SK-N-SH (cell line): ENCODE measurements at regions not wholly inside any gene's neighbourhood (a gene's known extent, or its start where the extent isn't known, plus 50 kb on each side); places are given as distances from the start of the nearest gene placed in this dataset.

Experiments used
- CTCF ChIA-PET: fragments of 300-600, 350-600 bp; formaldehyde crosslinking; extraction: SDS; loops from one replicate; lab custom pipeline; 2021; lab: Yijun Ruan, JAX
- POLR2A ChIA-PET: fragments of 350-600 bp; sonication (Branson Sonifier 250); formaldehyde crosslinking; extraction: SDS; loops from one replicate; lab custom pipeline; 2020; ENCODE audit warnings: antibody characterized with exemption, inconsistent platforms; lab: Yijun Ruan, JAX
- DNase-seq: peaks from one replicate; pipeline ENCODE4 v3.0.0; 2012
- H2AFZ ChIP-seq: fragments of 200-600 bp; sonication (generic); 2 replicates; pipeline ENCODE4 v1.8.1; 2016; ENCODE audit warnings: antibody characterized with exemption, mild to moderate bottlenecking, low read depth
- H3F3A ChIP-seq: fragments of 200-600 bp; sonication (generic); replicated peaks from 2 replicates; pipeline ENCODE3; 2016; ENCODE audit warnings: antibody characterized with exemption, mild to moderate bottlenecking; ENCODE audit not compliant: insufficient read depth
- H3K27ac ChIP-seq, 2 experiments: fragments of 200-500 bp in 1 of 2; fragments of 200-600 bp in 1 of 2; sonication (Bioruptor generic) in 1 of 2; sonication (generic), shearing (Covaris generic) in 1 of 2; 2 replicates each; pipeline versions ENCODE4 v1.5.1 to v1.6.1; 2014 to 2016; ENCODE audit warnings: low read depth in 2 of 2, inconsistent platforms in 1 of 2, low read length in 1 of 2, mild to moderate bottlenecking in 1 of 2, mixed read lengths in 1 of 2
- H3K27me3 ChIP-seq: fragments of 200-600 bp; sonication (generic), shearing (Covaris generic); 2 replicates; pipeline ENCODE4 v1.6.1; 2016; ENCODE audit warnings: mixed run types; ENCODE audit not compliant: insufficient read depth
- H3K36me3 ChIP-seq, 2 experiments: fragments of 200-500 bp in 1 of 2; fragments of 200-600 bp in 1 of 2; sonication (Bioruptor generic) in 1 of 2; sonication (generic) in 1 of 2; replicated peaks in 1 of 2; 2 replicates each; pipeline versions ENCODE3 to v1.5.1; 2014 to 2016; ENCODE audit warnings: low read length in 1 of 2, mild to moderate bottlenecking in 1 of 2; ENCODE audit not compliant: insufficient read depth in 2 of 2, control insufficient read depth in 1 of 2
- H3K4me1 ChIP-seq, 2 experiments: fragments of 200-500 bp in 1 of 2; fragments of 200-600 bp in 1 of 2; sonication (Bioruptor generic) in 1 of 2; sonication (generic), shearing (Covaris generic) in 1 of 2; 2 replicates each; pipeline versions ENCODE4 v1.5.1 to v1.6.1; 2014 to 2016; ENCODE audit warnings: low read depth in 1 of 2, low read length in 1 of 2, mixed run types in 1 of 2; ENCODE audit not compliant: insufficient read depth in 2 of 2, control insufficient read depth in 1 of 2
- H3K4me2 ChIP-seq: fragments of 200-600 bp; sonication (generic), shearing (Covaris generic); 2 replicates; pipeline ENCODE4 v1.6.1; 2017; ENCODE audit warnings: mixed run types
- H3K4me3 ChIP-seq, 2 experiments: fragments of 200-500 bp in 1 of 2; fragments of 200-600 bp in 1 of 2; sonication (Bioruptor generic) in 1 of 2; sonication (generic), shearing (Covaris generic) in 1 of 2; 2 replicates each; pipeline versions ENCODE4 v1.5.1 to v1.8.1; 2014 to 2016; ENCODE audit warnings: low read depth in 2 of 2, inconsistent platforms in 1 of 2, low read length in 1 of 2, mild to moderate bottlenecking in 1 of 2, mixed read lengths in 1 of 2, moderate library complexity in 1 of 2
- H3K79me2 ChIP-seq: fragments of 200-600 bp; sonication (generic); 2 replicates; pipeline ENCODE4 v1.8.1; 2017; ENCODE audit warnings: mild to moderate bottlenecking; ENCODE audit not compliant: insufficient read depth
- H3K9ac ChIP-seq: fragments of 200-600 bp; sonication (generic); 2 replicates; pipeline ENCODE4 v1.6.1; 2017; ENCODE audit warnings: mixed run types
- H3K9me2 ChIP-seq: fragments of 200-600 bp; sonication (generic); 2 replicates; pipeline ENCODE4 v1.6.1; 2017; ENCODE audit warnings: mixed run types
- H3K9me3 ChIP-seq: fragments of 200-600 bp; sonication (generic); 2 replicates; pipeline ENCODE4 v1.6.1; 2017; ENCODE audit warnings: mixed run types, mild to moderate bottlenecking, moderate library complexity
- H4K20me1 ChIP-seq: fragments of 200-600 bp; sonication (generic); 2 replicates; pipeline ENCODE4 v1.6.1; 2017; ENCODE audit warnings: mild to moderate bottlenecking, mixed run types; ENCODE audit not compliant: insufficient read depth
- CHD2 ChIP-seq: fragments of 150-350 bp; IDR thresholded peaks from 2 replicates; pipeline ENCODE4 v1.6.1; 2018; ENCODE audit warnings: low read length; ENCODE audit not compliant: partially characterized antibody
- CTCF ChIP-seq: fragments of 200-600 bp; sonication (generic); IDR thresholded peaks from 2 replicates; pipeline ENCODE4 v1.6.1; 2017; ENCODE audit warnings: antibody characterized with exemption, mild to moderate bottlenecking, moderate library complexity
- ELF1 ChIP-seq: IDR thresholded peaks from 2 replicates; pipeline ENCODE4 v1.4.0; 2012
- FOSL2 ChIP-seq: IDR thresholded peaks from 2 replicates; pipeline ENCODE4 v1.4.0; 2012; ENCODE audit warnings: low read depth, mild to moderate bottlenecking, moderate library complexity, borderline replicate concordance
- FOXJ3 ChIP-seq: sonication (generic); formaldehyde crosslinking; IDR thresholded peaks from 2 replicates; pipeline ENCODE4 v1.5.1; 2020; ENCODE audit warnings: mild to moderate bottlenecking, missing genetic modification reagents
- IRF3 ChIP-seq: fragments of 150-350 bp; IDR thresholded peaks from 2 replicates; pipeline ENCODE4 v1.6.1; 2016; ENCODE audit warnings: mild to moderate bottlenecking, low read depth, low read length
- JUND ChIP-seq: IDR thresholded peaks from 2 replicates; pipeline ENCODE4 v1.4.0; 2012
- MAX ChIP-seq: IDR thresholded peaks from 2 replicates; pipeline ENCODE4 v1.4.0; 2012; ENCODE audit warnings: low read depth
- MXI1 ChIP-seq: IDR thresholded peaks from 2 replicates; pipeline ENCODE4 v1.6.1; 2012; ENCODE audit warnings: mild to moderate bottlenecking, low read depth, low read length, improper control_type of control experiment
- NFIC ChIP-seq: IDR thresholded peaks from 2 replicates; pipeline ENCODE4 v1.4.0; 2012; ENCODE audit warnings: borderline replicate concordance
- NRF1 ChIP-seq: IDR thresholded peaks from 2 replicates; pipeline ENCODE4 v1.6.1; 2012; ENCODE audit warnings: low read depth, mild to moderate bottlenecking, low read length
- PBX3 ChIP-seq: IDR thresholded peaks from 2 replicates; pipeline ENCODE4; 2012
- RAD21 ChIP-seq: IDR thresholded peaks from 2 replicates; pipeline ENCODE4 v1.6.1; 2012; ENCODE audit warnings: mild to moderate bottlenecking, low read length
- RCOR1 ChIP-seq: fragments of 150-350 bp; IDR thresholded peaks from 2 replicates; pipeline ENCODE4 v1.6.1; 2017; ENCODE audit warnings: antibody characterized with exemption, low read length
- RFX5 ChIP-seq: IDR thresholded peaks from 2 replicates; pipeline ENCODE4 v1.6.1; 2012; ENCODE audit warnings: mild to moderate bottlenecking, improper control_type of control experiment, low read length
- RXRA ChIP-seq: IDR thresholded peaks from 2 replicates; pipeline ENCODE4 v1.4.0; 2012; ENCODE audit warnings: low read depth, mild to moderate bottlenecking, borderline replicate concordance
- SIN3A ChIP-seq: IDR thresholded peaks from 2 replicates; pipeline ENCODE4 v1.6.1; 2012; ENCODE audit warnings: low read depth, mild to moderate bottlenecking, low read length, moderate library complexity, borderline replicate concordance
- SMC3 ChIP-seq: IDR thresholded peaks from 2 replicates; pipeline ENCODE4 v1.6.1; 2012; ENCODE audit warnings: low read depth, low read length, improper control_type of control experiment
- USF2 ChIP-seq: fragments of 150-350 bp; IDR thresholded peaks from 2 replicates; pipeline ENCODE4 v1.6.1; 2017; ENCODE audit warnings: antibody characterized with exemption, low read length, low read depth, borderline replicate concordance
- WGBS: methylation state at CpG from one replicate; pipeline ENCODE4 v1.1.6; 2017; ENCODE audit warnings: low lambda C conversion rate; 5-methylcytosine and 5-hydroxymethylcytosine counted together

GRCh38 chr1:30147188-30147587, 576.2 kb downstream of the MATN1 start:
- Histone ChIP-seq H3K79me2 (no peaks in the 10 kb centered on the region), H3K4me1 (no peaks in the 10 kb centered on the region), H2AFZ (no peak overlapping the region), H4K20me1 (no peaks in the 10 kb centered on the region), H3K9ac (no peak overlapping the region), H3F3A (no peaks in the 10 kb centered on the region), H3K36me3 (no peaks in the 10 kb centered on the region), H3K27ac (no peak overlapping the region), H3K9me2 (no peaks in the 10 kb centered on the region), H3K4me2 (no peak overlapping the region), H3K27me3 (no peaks in the 10 kb centered on the region), H3K9me3 (no peaks in the 10 kb centered on the region), H3K4me3 (no peak overlapping the region)
- TF ChIP-seq ELF1 (no peak), PBX3 (no peak), IRF3 (no peak), SIN3A (no peak), RFX5 (no peak), CTCF (no peak), CHD2 (no peak), SMC3 (no peak), USF2 (no peak), RCOR1 (no peak), FOXJ3 (no peak), MXI1 (no peak), JUND (no peak), RAD21 (no peak), NFIC (no peak)
- no peak for DNase-seq
- ChIA-PET CTCF (no interaction called here), POLR2A (no interaction called here)
- 54% methylated on average over 7 of the region's 7 CpGs for WGBS

GRCh38 chr1:30146448-30146847, 576.9 kb downstream of the MATN1 start:
- ChIA-PET POLR2A (no interaction called here), CTCF (no interaction called here)
- WGBS: 23% methylated on average over 8 of the region's 8 CpGs
- H3K79me2 ChIP-seq: no peaks in the 10 kb centered on the region
- H3K27me3 ChIP-seq: no peaks in the 10 kb centered on the region
- no peak overlapping the region for H2AFZ ChIP-seq
- no peak overlapping the region for H3K9ac ChIP-seq
- DNase-seq: no peak
- TF ChIP-seq MAX (no peak), FOXJ3 (no peak), NRF1 (no peak), RXRA (no peak), RAD21 (no peak), ELF1 (no peak), FOSL2 (no peak)
- no peaks in the 10 kb centered on the region for H3K9me3 ChIP-seq
- no peaks in the 10 kb centered on the region for H3K9me2 ChIP-seq
- no peaks in the 10 kb centered on the region for H4K20me1 ChIP-seq
- no peak overlapping the region for H3K4me3 ChIP-seq
- no peaks in the 10 kb centered on the region for H3K4me1 ChIP-seq
- H3K27ac ChIP-seq: no peak overlapping the region
- no peak overlapping the region for H3K4me2 ChIP-seq
- no peaks in the 10 kb centered on the region for H3F3A ChIP-seq
- H3K36me3 ChIP-seq: no peaks in the 10 kb centered on the region
